Activated CD4-positive, alpha-beta T cell treated with anti-CD3 and anti-CD28 coated beads, Interleukin-2, amount 50 U/mL, for 4 hours (primary cell): ENCODE measurements at regions not wholly inside any gene's neighbourhood (a gene's known extent, or its start where the extent isn't known, plus 50 kb on each side); places are given as distances from the start of the nearest gene placed in this dataset.

Experiments used
- DNase-seq, 2 experiments: peaks; one replicate each; pipeline ENCODE4 v3.0.0-alpha.2; 2020

DNA sequence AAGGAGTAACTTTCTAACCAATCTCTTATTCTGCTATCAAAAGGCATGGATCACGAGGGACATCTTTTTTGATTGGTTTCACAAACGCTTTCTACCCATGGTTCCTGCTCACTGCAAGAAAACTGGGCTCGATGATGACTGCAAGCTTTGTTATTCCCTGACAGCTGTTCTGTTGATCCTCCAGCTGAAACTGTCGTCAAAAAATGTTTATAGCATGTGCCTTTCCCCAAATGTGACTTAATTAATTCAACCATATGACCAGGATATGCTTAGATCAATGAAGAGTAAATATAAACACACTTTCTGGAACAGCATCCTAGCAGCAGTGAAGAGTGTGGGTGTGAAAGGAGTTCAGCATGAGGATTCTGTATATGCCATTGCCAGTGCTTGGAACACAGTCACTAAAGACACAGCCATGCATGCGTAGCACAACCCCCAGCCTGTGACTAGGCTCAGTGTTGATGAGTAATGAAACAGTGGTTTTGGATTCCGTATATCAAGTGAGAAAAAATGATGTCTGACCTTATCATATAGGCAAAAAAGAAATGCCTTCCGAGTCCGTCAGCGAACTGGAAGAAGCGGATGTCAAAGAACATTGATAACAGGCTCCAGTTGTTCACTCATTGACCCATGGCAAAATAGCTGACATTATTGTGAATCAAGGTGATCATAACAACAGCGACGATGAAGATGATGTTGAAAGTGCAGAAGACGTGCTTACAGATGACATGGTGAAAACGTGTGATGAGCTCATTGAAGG, 347.4 kb downstream of the FGF9 start:
- DNase-seq, result no peak

DNA sequence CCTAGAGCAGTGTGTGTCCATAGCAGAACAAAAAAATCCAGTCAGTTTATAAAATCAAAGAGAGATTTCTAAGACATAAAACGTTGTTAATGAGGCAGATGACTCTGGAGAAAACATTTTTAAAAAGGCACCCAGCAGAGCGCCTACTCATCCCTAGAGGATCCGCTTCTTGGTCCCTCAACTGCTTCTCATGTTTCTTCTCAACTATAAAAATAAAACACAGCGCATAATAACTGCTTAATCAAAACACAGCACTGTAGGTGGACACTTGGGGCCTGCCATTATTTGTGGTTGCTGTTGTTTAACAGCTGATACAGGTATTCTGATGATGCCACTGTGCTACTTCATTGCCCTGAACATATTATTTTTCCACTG, 347.9 kb downstream of the FGF9 start:
- no peak for DNase-seq

DNA sequence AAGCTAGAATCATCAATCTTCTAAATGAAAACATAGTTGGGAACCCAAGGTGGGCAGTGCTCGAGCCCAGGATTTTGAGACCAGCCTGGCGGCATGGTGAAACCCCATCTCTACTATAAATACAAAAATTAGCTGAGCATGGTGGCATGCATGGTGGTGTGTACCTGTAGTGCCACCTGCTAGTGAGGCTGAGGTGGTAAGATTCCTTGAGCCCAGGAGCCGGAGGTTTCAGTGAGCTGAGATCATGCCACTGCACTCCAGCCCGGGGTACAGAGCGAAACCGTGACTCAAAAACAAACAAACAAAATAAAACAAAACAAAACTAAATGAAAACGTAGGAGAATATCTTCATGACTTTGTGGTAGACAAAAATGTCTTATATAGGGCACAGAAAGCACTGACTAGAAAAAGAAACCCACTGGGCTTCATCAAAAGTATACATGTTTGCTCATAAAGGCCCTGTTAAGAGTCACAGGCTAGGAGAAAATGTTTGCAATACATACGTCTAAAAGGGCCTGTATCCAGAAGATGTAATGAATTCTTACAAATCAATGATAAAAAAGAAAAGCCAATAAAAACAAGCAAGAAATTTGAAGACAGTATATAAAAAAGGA, 353.6 kb downstream of the FGF9 start:
- no peak for DNase-seq

DNA sequence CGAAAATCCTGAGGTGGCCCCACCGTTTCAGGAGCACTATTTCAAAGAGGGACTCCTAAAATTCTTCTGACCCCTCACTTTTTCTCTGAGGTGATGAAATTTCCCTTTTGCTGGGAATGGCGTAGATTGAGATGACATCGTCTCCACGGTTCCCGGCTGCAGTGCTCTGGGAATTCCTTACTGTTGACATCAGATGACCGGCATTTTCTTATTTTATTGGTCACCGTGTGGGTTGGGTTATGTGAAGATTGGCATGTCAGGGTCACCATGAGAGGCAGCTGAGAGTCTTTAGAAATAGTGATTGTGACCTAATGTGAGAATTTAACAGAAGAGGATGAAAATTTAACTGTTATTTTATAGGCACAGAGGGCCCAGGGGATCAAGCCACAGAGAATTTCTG, 356.7 kb downstream of the FGF9 start:
- DNase-seq, result no peak

DNA sequence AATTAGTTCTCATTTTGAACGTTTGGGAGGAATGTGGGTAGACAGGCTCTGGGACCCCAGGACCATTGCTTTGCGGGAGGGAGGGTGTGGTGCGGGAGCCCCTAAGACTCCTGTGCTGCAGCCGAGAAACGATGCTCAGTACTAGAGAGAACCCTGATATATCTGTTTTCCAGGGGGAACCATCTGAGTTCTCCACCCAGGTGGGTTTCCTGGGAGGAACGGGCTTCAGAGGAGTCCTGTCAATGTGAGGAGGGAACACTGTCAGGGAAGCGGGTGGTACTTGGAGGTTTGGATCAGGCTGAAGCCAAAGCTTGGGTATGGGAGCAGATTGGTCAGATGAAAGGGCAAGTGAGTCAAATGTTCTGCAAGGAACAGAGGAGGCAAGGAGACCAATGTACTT, 358.0 kb downstream of the FGF9 start:
- no peak for DNase-seq

DNA sequence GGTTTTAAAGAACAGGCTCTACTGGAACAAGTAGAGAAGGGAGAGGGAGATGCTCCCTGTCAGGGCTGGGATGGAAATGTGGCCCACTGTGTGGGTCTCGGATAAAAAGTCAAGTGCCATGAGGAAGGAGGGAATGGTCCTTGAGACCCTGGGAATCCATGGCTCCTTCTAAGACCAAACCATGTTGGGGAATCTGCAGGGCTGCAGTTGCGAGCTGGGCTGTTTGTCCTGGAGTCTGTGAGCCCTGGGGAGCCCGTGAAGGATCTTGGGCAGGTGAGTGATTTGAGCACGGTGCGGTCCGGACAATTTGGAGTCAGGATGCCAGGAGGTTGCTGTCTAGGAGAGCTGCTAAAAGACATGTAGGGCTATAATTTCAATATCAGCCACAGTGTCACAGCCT, 359.4 kb downstream of the FGF9 start:
- no peak for DNase-seq

DNA sequence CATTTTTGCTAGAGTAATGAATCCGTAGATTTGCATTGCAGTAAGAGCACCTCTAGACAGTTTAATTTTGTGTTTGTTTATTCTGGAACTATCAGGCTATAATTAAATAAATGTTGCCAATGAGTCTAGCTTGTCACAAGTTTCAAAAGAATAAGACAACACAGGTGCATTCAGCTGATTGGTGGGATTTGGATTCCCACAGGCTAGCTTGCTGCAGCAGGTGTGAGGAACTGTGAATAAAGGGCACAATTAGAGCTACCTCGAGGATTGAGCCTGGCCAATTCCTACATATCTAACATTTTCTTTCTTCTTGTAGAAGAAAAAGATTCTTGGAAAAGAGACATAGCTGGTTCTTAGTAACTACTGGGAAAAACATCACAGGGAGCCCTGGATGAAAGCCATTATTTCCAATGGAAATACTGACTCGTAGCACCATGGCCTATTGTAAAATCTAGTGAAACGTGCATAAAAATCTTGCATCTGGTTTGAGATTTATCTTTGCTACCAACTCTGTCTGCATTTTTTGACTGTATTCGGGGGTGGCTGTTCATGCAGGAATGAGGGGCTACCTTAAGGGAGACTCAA, 360.9 kb downstream of the FGF9 start:
- no peak for DNase-seq

DNA sequence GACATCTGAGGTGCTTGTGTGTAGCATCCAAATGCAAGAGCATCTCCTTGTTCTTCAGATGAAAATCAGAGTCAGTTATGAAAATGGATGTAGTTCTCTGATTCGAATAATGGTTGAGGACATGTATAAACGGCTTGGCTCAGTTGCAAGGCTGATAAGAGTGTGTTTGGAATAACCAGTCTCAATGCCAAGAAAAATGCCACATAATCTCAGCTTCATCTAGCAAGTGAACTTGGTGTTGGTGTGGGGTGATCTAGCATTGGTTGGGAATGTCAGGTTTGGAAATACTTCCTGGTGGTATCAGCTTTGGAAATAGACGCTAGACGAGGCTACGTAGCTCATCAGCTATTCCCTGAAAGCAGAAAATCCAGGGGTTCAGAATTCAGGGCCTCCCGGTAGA, 362.0 kb downstream of the FGF9 start:
- no peak for DNase-seq

DNA sequence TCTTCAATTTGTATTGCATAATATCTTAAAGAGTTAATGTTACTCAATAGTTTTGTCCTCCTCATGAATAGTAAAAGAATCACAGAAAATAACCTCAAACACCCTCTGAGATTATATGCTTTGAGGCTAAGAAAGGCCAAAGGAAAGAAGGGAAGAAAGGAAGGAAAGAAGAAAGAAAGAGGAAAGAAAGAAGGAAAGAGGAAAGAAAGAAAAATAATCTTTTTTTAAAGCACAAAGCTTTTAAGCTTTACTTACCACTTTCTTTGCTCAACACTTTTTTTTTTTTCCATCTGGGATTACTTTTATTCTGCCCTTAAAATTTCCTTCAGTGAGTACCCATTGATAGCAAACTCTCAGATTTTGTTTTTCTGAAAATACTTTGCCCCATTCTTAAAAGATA, 369.1 kb downstream of the FGF9 start:
- DNase-seq, result no peak

DNA sequence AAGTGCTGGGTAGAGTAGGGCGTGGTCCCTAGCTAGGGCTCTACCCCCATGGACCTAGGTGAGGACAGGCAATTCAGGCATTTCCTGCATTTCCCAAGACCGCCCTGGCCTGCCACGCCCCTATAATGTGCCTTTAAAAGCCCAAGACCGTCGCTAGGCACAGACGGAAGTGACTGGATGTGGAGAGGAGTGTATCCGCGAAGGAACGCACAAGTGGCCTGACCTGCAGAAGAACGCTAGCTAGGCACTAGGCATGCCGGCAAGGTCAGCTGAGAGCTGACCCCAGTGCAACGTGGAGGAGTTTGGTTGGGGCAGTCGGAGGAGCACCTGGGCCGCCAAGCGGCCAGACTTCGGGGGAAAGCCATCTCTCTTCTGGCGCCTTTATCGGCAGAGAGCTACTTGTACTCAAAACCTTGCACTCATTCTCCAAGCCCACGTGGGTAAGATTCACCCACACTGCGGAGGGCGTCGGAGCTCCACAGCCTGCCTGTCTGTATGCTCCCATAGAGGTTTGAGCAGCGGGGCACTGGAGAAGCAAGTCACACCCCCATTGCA, 370.0 kb downstream of the FGF9 start:
- DNase-seq, result no peak

DNA sequence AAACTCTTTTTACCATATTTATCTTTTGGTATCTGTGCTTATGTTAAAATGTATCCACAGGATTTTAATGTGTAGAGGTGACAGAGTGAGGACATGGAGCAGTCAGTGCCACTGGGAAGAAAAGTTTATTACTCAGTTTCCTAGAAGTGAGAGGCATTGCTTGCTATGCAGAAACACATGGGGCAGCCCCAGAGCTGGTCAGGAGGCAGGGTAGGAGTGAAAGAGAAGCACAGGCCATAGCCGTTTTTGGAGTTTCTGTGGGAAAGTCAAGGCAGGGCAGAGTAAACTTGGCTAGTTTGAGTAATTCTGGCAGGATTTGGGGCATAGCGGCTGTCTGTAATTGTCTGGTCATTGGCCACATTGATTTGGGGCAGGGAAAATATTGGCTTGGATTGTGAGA, 370.9 kb downstream of the FGF9 start:
- no peak for DNase-seq

DNA sequence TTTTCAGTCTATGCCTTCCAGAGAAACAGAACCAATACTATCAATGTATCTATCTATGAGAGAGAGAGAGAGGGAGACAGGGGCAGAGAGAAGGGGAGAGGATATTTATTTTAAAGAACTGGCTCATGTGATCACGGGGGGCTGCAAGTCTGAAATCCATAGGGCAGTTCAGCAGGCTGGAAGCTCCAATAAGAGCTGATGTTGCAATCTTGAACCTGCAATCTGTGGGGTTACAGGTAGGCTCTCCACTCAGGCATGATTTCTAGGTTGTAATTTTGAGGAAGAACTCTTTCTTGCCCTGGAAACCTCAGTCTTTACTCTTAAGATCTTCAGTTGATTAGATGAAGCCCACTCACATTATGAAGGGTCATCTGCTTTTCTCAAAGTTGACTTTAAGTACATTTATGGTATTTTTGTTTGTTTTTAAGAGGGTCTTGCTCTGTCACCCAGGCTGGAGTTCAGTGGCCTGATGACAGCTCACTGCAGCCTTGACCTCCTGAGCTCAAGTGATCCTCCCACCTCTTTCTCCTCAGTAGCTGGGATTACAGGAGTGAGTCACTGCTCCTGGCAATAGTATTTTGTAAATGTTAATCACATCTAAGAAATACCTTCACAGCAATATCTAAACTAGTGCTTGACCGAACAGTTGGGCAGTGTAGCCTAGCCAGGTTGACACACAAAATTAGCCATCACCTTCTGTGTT, 376.4 kb downstream of the FGF9 start:
- no peak for DNase-seq

DNA sequence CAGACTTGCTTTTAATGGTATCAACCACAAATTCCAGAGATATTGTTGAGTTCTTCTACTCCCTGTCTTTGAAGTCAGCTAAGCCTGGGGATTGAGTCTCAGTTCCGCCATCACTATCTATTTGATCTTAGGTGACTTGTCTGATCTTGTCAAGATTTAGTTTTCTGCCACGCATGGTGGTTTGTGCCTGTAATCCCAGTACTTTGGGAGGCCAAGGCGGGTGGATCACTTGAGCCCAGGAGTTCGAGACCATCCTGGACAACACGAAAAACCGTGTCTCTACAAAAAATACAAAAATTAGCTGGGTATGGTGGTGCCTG, 376.9 kb downstream of the FGF9 start:
- no peak for DNase-seq

DNA sequence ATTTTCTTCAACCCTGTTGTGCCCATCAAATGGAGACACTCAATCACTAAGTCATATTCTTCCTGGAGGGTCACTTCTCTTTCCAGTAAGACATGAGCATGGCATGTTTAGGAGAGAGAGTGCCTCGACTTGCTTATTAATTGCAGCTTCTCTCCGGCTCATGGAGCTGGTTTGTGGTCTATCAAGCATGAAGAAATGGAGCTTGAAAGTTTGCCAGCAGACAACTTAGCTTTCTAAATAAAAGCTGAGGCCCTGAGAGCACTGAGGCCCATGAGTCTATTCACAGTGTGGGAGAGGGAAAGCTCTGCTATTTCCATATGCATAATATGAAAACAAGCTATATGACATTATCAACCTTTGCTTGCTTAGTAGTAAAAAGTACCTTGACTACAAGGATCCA, 378.5 kb downstream of the FGF9 start:
- no peak for DNase-seq

DNA sequence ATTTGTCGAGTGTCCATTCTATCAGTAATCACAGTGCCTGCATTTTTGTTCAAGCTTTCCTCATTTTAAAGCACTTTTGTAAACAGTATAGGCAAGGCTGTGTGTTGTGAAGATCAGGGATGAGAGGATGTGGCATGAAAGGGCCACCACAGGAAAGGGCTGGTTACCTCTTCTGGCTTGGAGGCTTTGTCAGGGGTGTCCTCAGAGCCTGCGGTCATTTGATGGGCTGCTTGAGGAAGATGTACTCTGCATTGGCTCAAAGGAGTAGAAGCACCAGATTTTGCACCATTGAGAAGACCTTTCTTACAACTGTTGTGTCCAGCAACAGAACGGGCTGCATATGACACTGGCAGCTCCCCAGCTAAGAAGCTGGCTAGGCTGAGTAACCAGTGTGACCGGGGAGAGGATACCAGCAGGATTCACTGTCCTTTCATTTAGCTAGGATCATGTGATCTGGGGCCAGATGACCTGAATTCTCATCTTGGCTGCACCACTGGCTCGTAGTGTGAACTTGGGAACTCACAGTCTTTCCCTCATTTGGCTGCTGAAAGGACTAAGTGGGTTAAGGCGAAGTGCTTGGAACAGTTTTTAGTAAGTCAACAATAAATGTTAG, 380.2 kb downstream of the FGF9 start:
- DNase-seq, result no peak

DNA sequence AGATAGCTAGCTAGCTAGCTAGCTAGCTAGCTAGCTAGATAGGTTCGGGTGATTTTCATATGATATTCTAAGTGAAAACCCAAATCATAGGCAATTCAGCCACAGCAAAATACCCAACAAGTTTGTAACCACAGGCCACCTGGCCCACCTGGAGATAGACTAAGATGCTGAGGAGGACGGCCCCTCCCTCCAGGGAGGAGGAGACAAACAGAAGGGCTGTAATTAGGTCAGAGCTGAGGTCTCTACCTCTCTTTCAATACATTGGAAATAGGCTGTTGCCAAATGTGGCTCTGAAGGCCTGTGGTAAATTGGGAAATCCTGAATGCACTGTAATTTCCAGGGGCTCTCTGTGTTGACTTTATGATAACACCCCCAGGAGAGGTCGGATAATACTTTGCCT, 382.2 kb downstream of the FGF9 start:
- no peak for DNase-seq

DNA sequence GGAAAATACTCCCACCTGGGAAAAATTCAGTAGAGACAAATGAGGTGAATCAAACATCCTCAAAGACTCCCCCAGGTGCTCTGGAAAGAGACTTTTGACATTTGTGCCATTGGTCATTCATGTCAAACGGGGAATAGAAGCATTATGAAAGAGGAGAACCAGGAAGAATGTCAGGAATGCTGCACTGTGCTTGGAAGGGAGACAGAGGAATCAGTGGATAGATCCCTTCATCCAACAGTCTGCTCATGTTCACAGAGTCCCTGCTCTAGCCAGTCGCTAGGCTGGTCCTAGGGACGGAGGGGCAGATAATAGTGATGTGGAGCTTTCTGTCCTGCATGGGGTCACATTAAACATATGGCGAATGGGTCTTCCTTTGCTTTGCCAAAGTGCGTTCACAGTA, 384.4 kb downstream of the FGF9 start:
- DNase-seq, result no peak

DNA sequence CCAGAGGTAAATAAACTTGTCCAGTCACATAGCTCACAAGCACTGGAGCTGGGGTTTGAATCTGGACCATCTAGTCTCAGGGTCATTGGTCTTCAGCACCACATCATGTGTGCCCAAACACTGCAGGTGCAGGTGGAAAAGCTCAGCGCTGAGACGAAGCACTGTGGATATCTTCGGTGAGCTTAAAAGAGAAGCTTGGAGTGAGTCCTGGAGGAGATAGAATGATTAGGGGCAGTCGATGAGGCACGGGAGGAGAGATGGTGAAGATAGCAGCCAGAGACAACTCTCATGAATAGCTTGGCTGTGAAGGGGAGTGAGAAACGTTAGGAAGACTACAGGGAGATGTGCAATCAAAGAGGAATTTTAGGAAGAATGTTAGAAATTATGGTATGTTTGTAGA, 389.3 kb downstream of the FGF9 start:
- no peak for DNase-seq

DNA sequence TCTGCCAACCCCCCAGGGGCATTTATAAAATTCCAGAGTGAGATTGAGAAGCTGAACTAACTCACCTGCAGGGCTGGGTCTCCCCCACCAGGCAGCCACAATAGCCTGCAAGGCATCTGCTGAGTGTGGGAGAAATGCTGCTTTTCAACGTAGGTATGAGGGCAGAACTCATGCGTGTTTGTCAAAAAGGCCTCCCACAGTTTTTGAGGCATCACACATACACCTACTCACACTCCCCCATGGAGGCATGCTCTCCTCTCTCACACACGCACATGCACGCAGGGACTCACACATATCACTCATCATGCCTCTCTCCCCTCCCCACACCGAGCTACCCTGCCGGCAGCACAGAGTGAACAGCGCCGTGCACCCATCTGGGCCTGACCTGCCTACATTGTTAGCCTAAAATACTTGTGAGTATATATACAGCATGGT, 390.5 kb downstream of the FGF9 start:
- DNase-seq, result peak; percentile 61 to 73

DNA sequence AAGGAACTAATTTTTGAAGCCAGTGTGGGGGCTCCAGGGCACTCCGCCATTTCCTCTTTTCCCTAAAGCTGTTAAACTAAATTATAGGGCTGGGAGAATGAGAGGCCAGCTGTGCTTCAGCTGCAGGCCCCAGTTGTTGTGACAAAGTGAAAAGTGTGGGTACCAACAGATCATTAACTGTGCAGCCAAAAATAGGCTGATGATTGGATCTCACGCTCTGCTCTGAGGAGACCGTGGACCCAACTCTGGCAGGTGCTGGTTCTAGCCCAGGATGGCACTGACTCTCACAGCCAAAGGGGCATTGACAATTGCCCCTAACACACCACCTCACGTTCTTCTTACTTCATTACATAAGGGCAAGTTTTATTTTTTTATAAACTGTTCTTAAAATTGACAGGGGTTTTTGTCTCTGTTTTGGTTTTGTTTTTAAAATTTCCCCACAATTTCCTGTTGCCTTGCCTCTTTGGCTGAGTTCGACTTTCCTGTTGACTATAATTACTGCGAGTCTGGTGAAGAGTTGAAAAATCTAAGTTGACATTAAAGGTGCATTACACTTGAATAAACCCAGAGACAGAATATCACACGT, 391.0 kb downstream of the FGF9 start:
- DNase-seq, result no peak

DNA sequence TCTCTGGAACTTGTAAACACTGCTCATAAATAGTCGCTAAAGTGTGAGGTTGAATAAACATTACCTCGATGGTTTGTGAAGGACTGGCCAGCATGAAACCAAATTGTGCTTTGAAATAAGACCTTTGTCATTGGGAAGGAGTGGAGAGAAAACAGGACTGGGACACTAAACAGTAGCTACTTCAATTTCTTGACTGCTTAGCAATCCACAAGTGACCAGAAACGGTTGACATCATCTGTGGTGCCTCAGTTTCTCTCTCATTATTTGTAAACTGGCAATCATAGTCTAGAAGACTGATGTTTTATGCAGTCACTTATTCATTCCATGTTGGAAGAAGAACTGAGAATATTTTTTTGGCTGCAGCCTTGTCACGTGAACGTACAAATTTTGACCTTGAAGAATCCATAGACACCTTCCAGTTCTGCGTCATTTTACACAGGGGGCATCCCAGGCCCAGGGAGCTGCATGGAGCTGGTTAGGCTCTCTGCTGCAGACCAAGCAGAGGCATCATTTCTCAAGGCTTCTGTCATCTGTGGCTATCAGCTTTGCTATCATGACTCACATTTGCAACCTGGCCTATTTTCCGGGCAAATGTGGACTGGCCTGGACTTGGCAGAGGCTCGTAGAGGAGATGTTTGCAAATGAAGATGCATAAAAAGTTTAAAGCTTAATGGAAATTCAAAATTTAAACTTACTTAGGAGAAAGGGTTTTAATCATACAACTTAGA, 391.8 kb downstream of the FGF9 start:
- DNase-seq, result no peak

DNA sequence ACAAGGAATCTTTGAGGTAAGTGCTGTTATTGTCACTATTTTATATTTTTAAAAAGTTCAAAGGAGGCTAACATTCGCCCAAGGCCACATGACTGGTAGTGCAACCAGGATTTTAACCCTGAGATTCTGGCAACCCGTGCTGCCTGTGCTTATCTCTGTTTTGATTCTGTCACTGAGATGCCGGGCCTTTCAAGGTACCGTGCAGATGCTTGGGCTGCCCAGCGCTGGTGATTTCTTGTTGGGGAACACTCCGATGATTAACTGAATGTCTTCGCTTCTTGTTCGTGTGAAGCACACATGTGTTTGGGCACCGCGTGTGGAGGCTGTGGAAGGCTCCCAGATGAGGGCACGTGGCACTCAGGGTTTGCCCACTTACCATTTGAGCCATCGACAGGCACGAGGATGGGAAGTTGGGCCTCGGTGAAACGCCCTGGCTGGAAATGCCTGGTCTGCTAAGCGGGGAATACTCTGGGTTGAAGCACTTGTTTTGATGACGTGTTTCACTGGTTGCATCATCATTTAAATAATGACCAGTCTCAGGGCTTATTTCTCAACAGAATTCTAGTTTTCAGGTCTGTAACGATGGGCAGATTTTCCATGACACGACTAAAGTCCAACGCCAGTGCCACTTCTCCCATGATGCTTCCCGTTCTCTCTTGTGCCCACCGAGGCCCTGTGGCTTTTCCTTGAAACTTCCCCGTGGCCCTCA, 392.7 kb downstream of the FGF9 start:
- no peak for DNase-seq
